GM12878 (cell line): ENCODE measurements at regions not wholly inside any gene's neighbourhood (a gene's known extent, or its start where the extent isn't known, plus 50 kb on each side); places are given as distances from the start of the nearest gene placed in this dataset.

ENCODE experiments used
- MAX ChIP-seq: IDR thresholded peaks from 2 replicates; pipeline ENCODE4 v1.6.1; 2012; ENCODE audit warnings: low read depth, low read length, improper control_type of control experiment
- SP1 ChIP-seq: IDR thresholded peaks from one replicate; pipeline ENCODE4 v1.6.1; 2011; ENCODE audit warnings: low read depth, low read length
- ZBTB40 ChIP-seq: fragments of 450-650 bp; IDR thresholded peaks from 2 replicates; pipeline ENCODE4 v1.6.1; 2016; ENCODE audit warnings: mild to moderate bottlenecking, moderate library complexity, borderline replicate concordance

- TF ChIP-seq SP1 = no peak
- no peak for TF ChIP-seq MAX
- no peak for TF ChIP-seq ZBTB40
These were observed 113.1 kb upstream of the FOXG1 start for GRCh38 chr14:28653521-28653920.
